ENCODE measurements at regions not wholly inside any gene's neighbourhood (a gene's known extent, or its start where the extent isn't known, plus 50 kb on each side); places are given as distances from the start of the nearest gene placed in this dataset.

DNA sequence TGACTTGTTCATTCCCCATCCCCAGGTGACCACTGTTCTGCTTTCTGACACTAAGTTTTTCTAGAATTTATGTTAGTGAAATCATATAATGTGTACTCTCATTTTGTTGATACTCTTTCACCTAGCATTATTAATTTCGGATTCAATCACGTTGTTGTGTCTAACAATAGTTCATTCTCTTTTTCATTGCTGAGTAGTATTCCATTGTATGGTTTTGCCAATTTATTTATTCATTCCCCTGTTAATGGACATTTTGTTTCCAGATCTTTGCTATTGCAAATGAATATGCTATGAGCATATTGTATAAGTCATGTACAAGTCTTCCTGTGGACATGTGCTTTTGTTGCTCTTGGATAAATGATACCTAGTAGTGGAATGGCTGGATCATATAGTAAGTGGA, 146.4 kb downstream of the FAM204A start:
- Histone ChIP-seq H3K4me2 (ENCODE audit: control insufficient read depth, extremely low read depth, insufficient read depth, low read depth, low read length) (no peak overlapping the region), H3K4me3 (ENCODE audit: control insufficient read depth in 2 of 3, extremely low read depth in 1 of 3, insufficient read depth in 2 of 3, low read depth in 1 of 3, low read length in 3 of 3) (no peak overlapping the region), H4K20me1 (ENCODE audit: control insufficient read depth, extremely low read depth, insufficient read depth, low read length) (no peaks in the 10 kb centered on the region), H3K27ac (ENCODE audit: control insufficient read depth, insufficient read depth, low read length) (no peak overlapping the region), H3K4me1 (ENCODE audit: control insufficient read depth, extremely low read depth, insufficient read depth, low read length) (no peaks in the 10 kb centered on the region), H3K79me2 (ENCODE audit: control insufficient read depth, insufficient read depth, low read length) (no peaks in the 10 kb centered on the region), H3K9me1 (ENCODE audit: control insufficient read depth, extremely low read depth, insufficient read depth, low read length) (no peaks in the 10 kb centered on the region), H3K27me3 (ENCODE audit: control insufficient read depth, extremely low read depth, insufficient read depth, low read length) (peaks cover 4% of the 10 kb centered on the region), H3K9ac (ENCODE audit: control insufficient read depth, extremely low read depth, insufficient read depth, low read length) (no peak overlapping the region), H3K36me3 (ENCODE audit: control insufficient read depth in 2 of 2, extremely low read depth in 1 of 2, insufficient read depth in 2 of 2, low read length in 2 of 2) (no peaks in the 10 kb centered on the region), H2AFZ (ENCODE audit: control insufficient read depth, low read length) (no peak overlapping the region), H3K9me3 (ENCODE audit: control insufficient read depth, low read depth, low read length) (no peaks in the 10 kb centered on the region)
- TF ChIP-seq, protein P1, sequence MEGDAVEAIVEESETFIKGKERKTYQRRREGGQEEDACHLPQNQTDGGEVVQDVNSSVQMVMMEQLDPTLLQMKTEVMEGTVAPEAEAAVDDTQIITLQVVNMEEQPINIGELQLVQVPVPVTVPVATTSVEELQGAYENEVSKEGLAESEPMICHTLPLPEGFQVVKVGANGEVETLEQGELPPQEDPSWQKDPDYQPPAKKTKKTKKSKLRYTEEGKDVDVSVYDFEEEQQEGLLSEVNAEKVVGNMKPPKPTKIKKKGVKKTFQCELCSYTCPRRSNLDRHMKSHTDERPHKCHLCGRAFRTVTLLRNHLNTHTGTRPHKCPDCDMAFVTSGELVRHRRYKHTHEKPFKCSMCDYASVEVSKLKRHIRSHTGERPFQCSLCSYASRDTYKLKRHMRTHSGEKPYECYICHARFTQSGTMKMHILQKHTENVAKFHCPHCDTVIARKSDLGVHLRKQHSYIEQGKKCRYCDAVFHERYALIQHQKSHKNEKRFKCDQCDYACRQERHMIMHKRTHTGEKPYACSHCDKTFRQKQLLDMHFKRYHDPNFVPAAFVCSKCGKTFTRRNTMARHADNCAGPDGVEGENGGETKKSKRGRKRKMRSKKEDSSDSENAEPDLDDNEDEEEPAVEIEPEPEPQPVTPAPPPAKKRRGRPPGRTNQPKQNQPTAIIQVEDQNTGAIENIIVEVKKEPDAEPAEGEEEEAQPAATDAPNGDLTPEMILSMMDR (optimal IDR thresholded peaks at IDR 0.05 in 1 of 3, IDR thresholded peaks at IDR 0.05 in 1 of 3, conservative IDR thresholded peaks at IDR 0.05 in 1 of 3; ENCODE audit: extremely low read depth in 1 of 3, insufficient read depth in 2 of 3, low read length in 3 of 3), result no peak
- no peak for TF ChIP-seq EZH2 (IDR thresholded peaks at IDR 0.05; ENCODE audit: low read length)
- DNase-seq (ENCODE audit: low read depth, low spot score) (no peak), FAIRE-seq (no peak)
- dilution Hi-C loops (cut with MboI; ENCODE audit: extremely low pct_ligation_motif_present, low sequenced_read_pairs), result no loop called here

DNA sequence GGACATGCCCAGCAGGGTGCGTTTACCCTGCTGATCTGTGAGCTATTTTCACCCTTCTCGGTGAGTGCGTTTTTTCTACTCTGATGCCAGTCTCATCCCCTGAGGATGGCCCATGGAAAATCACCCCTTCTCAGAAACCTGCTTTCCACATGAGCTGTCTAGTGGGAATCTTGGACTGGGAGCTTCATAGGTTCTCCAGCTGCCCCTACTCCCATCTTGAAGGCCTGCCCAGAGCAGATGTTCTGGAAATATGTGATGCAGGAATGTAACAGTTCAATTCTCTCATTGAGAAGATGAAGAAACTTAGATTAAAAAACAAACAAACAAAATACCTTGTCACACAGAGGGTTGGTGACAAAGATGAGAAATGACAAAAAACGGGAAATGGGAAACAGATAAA, 146.9 kb upstream of the RAB11FIP2 start:
- H3K4me3 ChIP-seq (ENCODE audit: control insufficient read depth in 2 of 3, extremely low read depth in 1 of 3, insufficient read depth in 2 of 3, low read depth in 1 of 3, low read length in 3 of 3), result no peak overlapping the region
- no peaks in the 10 kb centered on the region for H4K20me1 ChIP-seq (ENCODE audit: control insufficient read depth, extremely low read depth, insufficient read depth, low read length)
- H3K9me3 ChIP-seq (ENCODE audit: control insufficient read depth, low read depth, low read length), result no peaks in the 10 kb centered on the region
- peaks cover 4% of the 10 kb centered on the region for H3K27me3 ChIP-seq (ENCODE audit: control insufficient read depth, extremely low read depth, insufficient read depth, low read length)
- H3K79me2 ChIP-seq (ENCODE audit: control insufficient read depth, insufficient read depth, low read length), result no peaks in the 10 kb centered on the region
- no peaks in the 10 kb centered on the region for H3K9me1 ChIP-seq (ENCODE audit: control insufficient read depth, extremely low read depth, insufficient read depth, low read length)
- dilution Hi-C loops (cut with MboI; ENCODE audit: extremely low pct_ligation_motif_present, low sequenced_read_pairs), result no loop called here
- H3K36me3 ChIP-seq (ENCODE audit: control insufficient read depth in 2 of 2, extremely low read depth in 1 of 2, insufficient read depth in 2 of 2, low read length in 2 of 2), result no peaks in the 10 kb centered on the region
- no peak overlapping the region for H3K9ac ChIP-seq (ENCODE audit: control insufficient read depth, extremely low read depth, insufficient read depth, low read length)
- FAIRE-seq (no peak), DNase-seq (ENCODE audit: low read depth, low spot score) (no peak)
- no peak overlapping the region for H3K27ac ChIP-seq (ENCODE audit: control insufficient read depth, insufficient read depth, low read length)
- no peak for TF ChIP-seq EZH2 (IDR thresholded peaks at IDR 0.05; ENCODE audit: low read length)
- TF ChIP-seq, protein P1 (optimal IDR thresholded peaks at IDR 0.05 in 1 of 3, IDR thresholded peaks at IDR 0.05 in 1 of 3, conservative IDR thresholded peaks at IDR 0.05 in 1 of 3; ENCODE audit: extremely low read depth in 1 of 3, insufficient read depth in 2 of 3, low read length in 3 of 3), result no peak
- H2AFZ ChIP-seq (ENCODE audit: control insufficient read depth, low read length), result no peak overlapping the region
- H3K4me2 ChIP-seq (ENCODE audit: control insufficient read depth, extremely low read depth, insufficient read depth, low read depth, low read length), result no peak overlapping the region
- H3K4me1 ChIP-seq (ENCODE audit: control insufficient read depth, extremely low read depth, insufficient read depth, low read length), result no peaks in the 10 kb centered on the region

All from keratinocyte (primary cell).